WTC11 (cell line): ENCODE measurements at regions not wholly inside any gene's neighbourhood (a gene's known extent, or its start where the extent isn't known, plus 50 kb on each side); places are given as distances from the start of the nearest gene placed in this dataset.

Experiments used
- ATAC-seq: fragments of 200-7000 bp; cut with Tn5 transposase; 2 replicates; pipeline ENCODE4 v1.10.0; 2021; ENCODE audit warnings: mild to moderate bottlenecking, moderate library complexity
- CTCF ChIA-PET: fragments of 300-600 bp; sonication (Branson Sonifier 250); formaldehyde crosslinking; loops from one replicate; lab custom pipeline; 2021; ENCODE audit warnings: antibody characterized with exemption; lab: Charles Lee
- POLR2A ChIA-PET: fragments of 350-600 bp; sonication (Branson Sonifier 250); formaldehyde crosslinking; loops from one replicate; lab custom pipeline; 2021; ENCODE audit warnings: antibody characterized with exemption; lab: Charles Lee
- DNase-seq: peaks from one replicate; pipeline ENCODE4 v3.0.0; 2021; ENCODE audit warnings: low spot score
- H3K27ac Mint-ChIP-seq: 2 replicates; pipeline ENCODE4 v1.8.0; 2021; ENCODE audit warnings: mixed read lengths
- H3K27me3 Mint-ChIP-seq: 2 replicates; pipeline ENCODE4 v1.8.0; 2021; ENCODE audit warnings: low read depth, mild to moderate bottlenecking, moderate library complexity, mixed read lengths
- H3K36me3 Mint-ChIP-seq: 2 replicates; pipeline ENCODE4 v1.8.0; 2021; ENCODE audit warnings: mixed read lengths
- H3K4me1 Mint-ChIP-seq: 2 replicates; pipeline ENCODE4 v1.8.0; 2022; ENCODE audit warnings: mixed read lengths
- H3K4me3 Mint-ChIP-seq: 2 replicates; pipeline ENCODE4 v1.8.0; 2021; ENCODE audit warnings: mild to moderate bottlenecking, moderate library complexity, mixed read lengths
- H3K9me3 Mint-ChIP-seq: 2 replicates; pipeline ENCODE4 v1.8.0; 2021; ENCODE audit warnings: mixed read lengths
- ERG ChIP-seq: fragments of 250-450 bp; sonication (Bioruptor Pico); IDR thresholded peaks from 2 replicates; pipeline ENCODE4 v1.8.0; 2021; ENCODE audit warnings: mild to moderate bottlenecking
- ETV6 ChIP-seq: sonication (generic); formaldehyde crosslinking; IDR thresholded peaks from 2 replicates; pipeline ENCODE4 v1.8.1; 2022; ENCODE audit warnings: mild to moderate bottlenecking, missing genetic modification reagents
- FOXP1 ChIP-seq: sonication (generic); formaldehyde crosslinking; IDR thresholded peaks from 2 replicates; pipeline ENCODE4 v1.8.0; 2022; ENCODE audit warnings: missing genetic modification reagents, mild to moderate bottlenecking, moderate library complexity, borderline replicate concordance
- PREB ChIP-seq: sonication (generic); formaldehyde crosslinking; IDR thresholded peaks from 2 replicates; pipeline ENCODE4 v1.8.1; 2022; ENCODE audit warnings: mild to moderate bottlenecking, missing genetic modification reagents, moderate library complexity, borderline replicate concordance
- RELA ChIP-seq: sonication (generic); formaldehyde crosslinking; IDR thresholded peaks from 2 replicates; pipeline ENCODE4 v1.8.1; 2022; ENCODE audit warnings: missing genetic modification reagents, mild to moderate bottlenecking, borderline replicate concordance
- SMAD3 ChIP-seq: sonication (generic); formaldehyde crosslinking; IDR thresholded peaks from 2 replicates; pipeline ENCODE4 v1.8.0; 2022; ENCODE audit warnings: missing genetic modification reagents, mild to moderate bottlenecking, borderline replicate concordance
- STAT6 ChIP-seq: sonication (generic); formaldehyde crosslinking; conservative IDR thresholded peaks from 2 replicates; pipeline ENCODE4 v1.8.1; 2023; ENCODE audit warnings: mild to moderate bottlenecking, low read depth, missing genetic modification reagents, moderate library complexity
- TEAD1 ChIP-seq: sonication (generic); formaldehyde crosslinking; IDR thresholded peaks from 2 replicates; pipeline ENCODE4 v1.8.0; 2022; ENCODE audit warnings: mild to moderate bottlenecking, missing genetic modification reagents
- TEAD4 ChIP-seq: sonication (generic); formaldehyde crosslinking; IDR thresholded peaks from 2 replicates; pipeline ENCODE4 v1.8.0; 2022; ENCODE audit warnings: mild to moderate bottlenecking, missing genetic modification reagents
- ZBTB21 ChIP-seq: sonication (generic); formaldehyde crosslinking; IDR thresholded peaks from 2 replicates; pipeline ENCODE4 v1.8.1; 2023; ENCODE audit warnings: mild to moderate bottlenecking, missing genetic modification reagents, borderline replicate concordance
- ZNF219 ChIP-seq: sonication (generic); formaldehyde crosslinking; IDR thresholded peaks from 2 replicates; pipeline ENCODE4 v1.8.0; 2023; ENCODE audit warnings: missing genetic modification reagents, mild to moderate bottlenecking, borderline replicate concordance
- ZNF671 ChIP-seq: fragments of 250-450 bp; sonication (Bioruptor Pico); IDR thresholded peaks from 2 replicates; pipeline ENCODE4 v1.8.0; 2021; ENCODE audit warnings: mild to moderate bottlenecking
- ZSCAN18 ChIP-seq: fragments of 250-450 bp; sonication (Bioruptor Pico); IDR thresholded peaks from 2 replicates; pipeline ENCODE4 v2.1.2; 2022; ENCODE audit warnings: mild to moderate bottlenecking, moderate library complexity
- TF ChIP-seq, protein P1 (sequence below): fragments of 250-450 bp; sonication (Bioruptor Pico); conservative IDR thresholded peaks from 2 replicates; pipeline ENCODE4 v1.9.0; 2021; ENCODE audit warnings: mild to moderate bottlenecking
- TF ChIP-seq, protein P2 (sequence below): sonication (generic); formaldehyde crosslinking; IDR thresholded peaks from 2 replicates; pipeline ENCODE4 v1.8.0; 2022; ENCODE audit warnings: mild to moderate bottlenecking, missing genetic modification reagents
- TF ChIP-seq, protein P3 (sequence below): fragments of 200-600 bp; IDR thresholded peaks from 2 replicates; pipeline ENCODE4 v1.8.0; 2022; ENCODE audit warnings: antibody characterized with exemption
- TF ChIP-seq, protein P4 (sequence below): fragments of 250-450 bp; sonication (Bioruptor Pico); IDR thresholded peaks from 2 replicates; pipeline ENCODE4 v1.9.0; 2021; ENCODE audit warnings: mild to moderate bottlenecking, borderline replicate concordance
- TF ChIP-seq, protein P5 (sequence below): sonication (generic); formaldehyde crosslinking; conservative IDR thresholded peaks from 2 replicates; pipeline ENCODE4 v1.8.1; 2022; ENCODE audit warnings: mild to moderate bottlenecking, missing genetic modification reagents

DNA sequence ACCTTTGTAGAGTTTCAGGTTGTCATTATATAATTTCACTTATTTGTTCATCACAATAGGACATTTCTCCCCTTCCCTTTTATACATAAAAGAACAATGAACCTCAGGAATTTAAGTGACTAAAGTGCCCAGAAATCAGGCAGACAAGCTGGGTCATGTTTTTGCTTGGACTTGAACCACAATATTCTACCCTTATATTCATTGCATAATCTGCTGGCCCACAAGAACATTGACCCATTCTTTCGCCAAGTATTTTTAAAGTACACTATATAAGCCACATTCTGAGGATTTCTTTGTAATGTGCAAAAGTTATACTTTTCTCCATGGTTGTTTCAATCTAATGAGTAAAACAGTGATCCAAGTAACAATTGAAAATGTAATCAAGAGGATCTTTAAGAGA lies 637.5 kb upstream of the SLIT2 start:
- ChIA-PET POLR2A (no interaction called here), CTCF (no interaction called here)
- DNase-seq, result no peak
- TF ChIP-seq, protein P1, sequence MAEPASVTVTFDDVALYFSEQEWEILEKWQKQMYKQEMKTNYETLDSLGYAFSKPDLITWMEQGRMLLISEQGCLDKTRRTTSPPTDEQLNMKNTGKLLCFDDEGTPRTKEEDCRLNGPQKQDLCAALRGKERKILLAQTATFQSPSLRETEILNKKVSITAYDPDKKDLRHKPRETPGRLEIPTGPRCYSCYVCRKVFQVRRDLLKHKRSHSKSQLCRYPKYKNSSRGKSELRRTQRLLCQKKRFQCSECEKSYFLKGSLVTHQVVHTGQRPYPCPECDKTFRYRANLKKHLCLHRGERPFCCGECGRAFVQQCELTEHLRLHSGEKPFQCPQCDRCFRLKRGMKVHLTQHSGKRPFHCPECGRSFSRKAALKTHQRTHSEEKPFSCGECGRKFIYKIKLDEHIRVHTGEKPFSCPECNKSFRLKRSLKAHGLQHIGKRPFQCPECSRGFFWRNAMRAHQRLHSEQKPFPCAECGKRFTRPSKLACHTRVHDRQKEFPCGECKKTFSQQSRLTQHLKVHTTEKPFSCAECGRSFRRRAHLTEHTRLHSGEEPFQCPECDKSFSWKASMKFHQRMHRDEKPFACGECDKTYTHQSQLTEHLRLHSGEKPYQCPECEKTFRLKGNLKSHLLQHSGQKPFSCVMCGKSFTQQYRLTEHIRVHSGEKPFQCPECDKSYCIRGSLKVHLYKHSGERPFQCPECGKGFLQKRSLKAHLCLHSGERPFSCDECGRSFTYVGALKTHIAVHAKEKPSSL (CRISPR knock-in tag), result no peak
- TF ChIP-seq ETV6 (CRISPR knock-in tag) (no peak), STAT6 (CRISPR knock-in tag) (no peak), RELA (CRISPR knock-in tag) (no peak), ZNF671 (CRISPR knock-in tag) (no peak), ERG (no peak), PREB (CRISPR knock-in tag) (no peak), SMAD3 (no peak), TEAD1 (CRISPR knock-in tag) (no peak), TEAD4 (CRISPR knock-in tag) (no peak), ZSCAN18 (CRISPR knock-in tag) (no peak), FOXP1 (no peak), ZNF219 (CRISPR knock-in tag) (no peak), ZBTB21 (CRISPR knock-in tag) (no peak)
- TF ChIP-seq, protein P2, sequence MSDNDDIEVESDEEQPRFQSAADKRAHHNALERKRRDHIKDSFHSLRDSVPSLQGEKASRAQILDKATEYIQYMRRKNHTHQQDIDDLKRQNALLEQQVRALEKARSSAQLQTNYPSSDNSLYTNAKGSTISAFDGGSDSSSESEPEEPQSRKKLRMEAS (CRISPR knock-in tag), result no peak
- TF ChIP-seq, protein P3, sequence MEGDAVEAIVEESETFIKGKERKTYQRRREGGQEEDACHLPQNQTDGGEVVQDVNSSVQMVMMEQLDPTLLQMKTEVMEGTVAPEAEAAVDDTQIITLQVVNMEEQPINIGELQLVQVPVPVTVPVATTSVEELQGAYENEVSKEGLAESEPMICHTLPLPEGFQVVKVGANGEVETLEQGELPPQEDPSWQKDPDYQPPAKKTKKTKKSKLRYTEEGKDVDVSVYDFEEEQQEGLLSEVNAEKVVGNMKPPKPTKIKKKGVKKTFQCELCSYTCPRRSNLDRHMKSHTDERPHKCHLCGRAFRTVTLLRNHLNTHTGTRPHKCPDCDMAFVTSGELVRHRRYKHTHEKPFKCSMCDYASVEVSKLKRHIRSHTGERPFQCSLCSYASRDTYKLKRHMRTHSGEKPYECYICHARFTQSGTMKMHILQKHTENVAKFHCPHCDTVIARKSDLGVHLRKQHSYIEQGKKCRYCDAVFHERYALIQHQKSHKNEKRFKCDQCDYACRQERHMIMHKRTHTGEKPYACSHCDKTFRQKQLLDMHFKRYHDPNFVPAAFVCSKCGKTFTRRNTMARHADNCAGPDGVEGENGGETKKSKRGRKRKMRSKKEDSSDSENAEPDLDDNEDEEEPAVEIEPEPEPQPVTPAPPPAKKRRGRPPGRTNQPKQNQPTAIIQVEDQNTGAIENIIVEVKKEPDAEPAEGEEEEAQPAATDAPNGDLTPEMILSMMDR, result no peak
- TF ChIP-seq, protein P4, sequence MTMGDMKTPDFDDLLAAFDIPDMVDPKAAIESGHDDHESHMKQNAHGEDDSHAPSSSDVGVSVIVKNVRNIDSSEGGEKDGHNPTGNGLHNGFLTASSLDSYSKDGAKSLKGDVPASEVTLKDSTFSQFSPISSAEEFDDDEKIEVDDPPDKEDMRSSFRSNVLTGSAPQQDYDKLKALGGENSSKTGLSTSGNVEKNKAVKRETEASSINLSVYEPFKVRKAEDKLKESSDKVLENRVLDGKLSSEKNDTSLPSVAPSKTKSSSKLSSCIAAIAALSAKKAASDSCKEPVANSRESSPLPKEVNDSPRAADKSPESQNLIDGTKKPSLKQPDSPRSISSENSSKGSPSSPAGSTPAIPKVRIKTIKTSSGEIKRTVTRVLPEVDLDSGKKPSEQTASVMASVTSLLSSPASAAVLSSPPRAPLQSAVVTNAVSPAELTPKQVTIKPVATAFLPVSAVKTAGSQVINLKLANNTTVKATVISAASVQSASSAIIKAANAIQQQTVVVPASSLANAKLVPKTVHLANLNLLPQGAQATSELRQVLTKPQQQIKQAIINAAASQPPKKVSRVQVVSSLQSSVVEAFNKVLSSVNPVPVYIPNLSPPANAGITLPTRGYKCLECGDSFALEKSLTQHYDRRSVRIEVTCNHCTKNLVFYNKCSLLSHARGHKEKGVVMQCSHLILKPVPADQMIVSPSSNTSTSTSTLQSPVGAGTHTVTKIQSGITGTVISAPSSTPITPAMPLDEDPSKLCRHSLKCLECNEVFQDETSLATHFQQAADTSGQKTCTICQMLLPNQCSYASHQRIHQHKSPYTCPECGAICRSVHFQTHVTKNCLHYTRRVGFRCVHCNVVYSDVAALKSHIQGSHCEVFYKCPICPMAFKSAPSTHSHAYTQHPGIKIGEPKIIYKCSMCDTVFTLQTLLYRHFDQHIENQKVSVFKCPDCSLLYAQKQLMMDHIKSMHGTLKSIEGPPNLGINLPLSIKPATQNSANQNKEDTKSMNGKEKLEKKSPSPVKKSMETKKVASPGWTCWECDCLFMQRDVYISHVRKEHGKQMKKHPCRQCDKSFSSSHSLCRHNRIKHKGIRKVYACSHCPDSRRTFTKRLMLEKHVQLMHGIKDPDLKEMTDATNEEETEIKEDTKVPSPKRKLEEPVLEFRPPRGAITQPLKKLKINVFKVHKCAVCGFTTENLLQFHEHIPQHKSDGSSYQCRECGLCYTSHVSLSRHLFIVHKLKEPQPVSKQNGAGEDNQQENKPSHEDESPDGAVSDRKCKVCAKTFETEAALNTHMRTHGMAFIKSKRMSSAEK (CRISPR knock-in tag), result no peak
- TF ChIP-seq, protein P5, sequence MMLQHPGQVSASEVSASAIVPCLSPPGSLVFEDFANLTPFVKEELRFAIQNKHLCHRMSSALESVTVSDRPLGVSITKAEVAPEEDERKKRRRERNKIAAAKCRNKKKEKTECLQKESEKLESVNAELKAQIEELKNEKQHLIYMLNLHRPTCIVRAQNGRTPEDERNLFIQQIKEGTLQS, result no peak
- no peak for ATAC-seq
- H3K27me3 Mint-ChIP-seq, result no peaks in the 10 kb centered on the region
- peaks cover 39% of the 10 kb centered on the region for H3K9me3 Mint-ChIP-seq
- H3K4me1 Mint-ChIP-seq, result no peaks in the 10 kb centered on the region
- H3K4me3 Mint-ChIP-seq, result no peak overlapping the region
- peaks cover 6% of the 10 kb centered on the region for H3K36me3 Mint-ChIP-seq
- H3K27ac Mint-ChIP-seq, result no peak overlapping the region
